ENCODE measurements at regions not wholly inside any gene's neighbourhood (a gene's known extent, or its start where the extent isn't known, plus 50 kb on each side); places are given as distances from the start of the nearest gene placed in this dataset.

GRCh38 chr7:46990761-46991160, 591.1 kb downstream of the TNS3 start:
- Mint-ChIP-seq H3K9me3 (no peaks in the 10 kb centered on the region), H3K36me3 (no peaks in the 10 kb centered on the region), H3K27me3 (ENCODE audit: low read depth in 2 of 2) (no peaks in the 10 kb centered on the region), H3K4me1 (no peaks in the 10 kb centered on the region), H3K27ac (no peak overlapping the region), H3K4me3 (no peak overlapping the region)
- no peak for DNase-seq
- intact Hi-C loops (cut with micrococcal nuclease), result no loop called here
- H3K4me3 ChIP-seq (ENCODE audit: low read length), result no peak overlapping the region
- peaks cover 2% of the 10 kb centered on the region for H3K9me3 ChIP-seq (ENCODE audit: control insufficient read depth, insufficient read depth, low read length)
- H3K27ac ChIP-seq (ENCODE audit: low read length), result no peak overlapping the region
- H3K27me3 ChIP-seq (ENCODE audit: control insufficient read depth, insufficient read depth, low read length), result no peaks in the 10 kb centered on the region
- TF ChIP-seq CTCF (IDR thresholded peaks at IDR 0.05), result no peak
- ATAC-seq, result no peak
- H3K4me1 ChIP-seq (ENCODE audit: control insufficient read depth, insufficient read depth, low read length), result no peaks in the 10 kb centered on the region
- H3K36me3 ChIP-seq (ENCODE audit: control insufficient read depth, insufficient read depth, low read length), result no peaks in the 10 kb centered on the region

- Mint-ChIP-seq H3K36me3 (no peaks in the 10 kb centered on the region), H3K4me3 (no peak overlapping the region), H3K9me3 (no peaks in the 10 kb centered on the region), H3K4me1 (no peaks in the 10 kb centered on the region), H3K27me3 (ENCODE audit: low read depth in 2 of 2) (no peaks in the 10 kb centered on the region), H3K27ac (no peak overlapping the region)
- ATAC-seq (no peak), DNase-seq (no peak)
- peaks cover 2% of the 10 kb centered on the region for H3K9me3 ChIP-seq (ENCODE audit: control insufficient read depth, insufficient read depth, low read length)
- no peaks in the 10 kb centered on the region for H3K36me3 ChIP-seq (ENCODE audit: control insufficient read depth, insufficient read depth, low read length)
- TF ChIP-seq CTCF (IDR thresholded peaks at IDR 0.05), result no peak
- no peaks in the 10 kb centered on the region for H3K4me1 ChIP-seq (ENCODE audit: control insufficient read depth, insufficient read depth, low read length)
- intact Hi-C loops (cut with micrococcal nuclease), result no loop called here
- H3K4me3 ChIP-seq (ENCODE audit: low read length), result no peak overlapping the region
- no peaks in the 10 kb centered on the region for H3K27me3 ChIP-seq (ENCODE audit: control insufficient read depth, insufficient read depth, low read length)
- no peak overlapping the region for H3K27ac ChIP-seq (ENCODE audit: low read length)
Observed at GRCh38 chr7:46989247-46989646, 592.7 kb downstream of the TNS3 start.

- no peaks in the 10 kb centered on the region for H3K36me3 ChIP-seq (ENCODE audit: control insufficient read depth, insufficient read depth, low read length)
- peaks cover 2% of the 10 kb centered on the region for H3K9me3 ChIP-seq (ENCODE audit: control insufficient read depth, insufficient read depth, low read length)
- 93% methylated on average over 6 of the region's 8 CpGs for WGBS (ENCODE audit: insufficient coverage)
- no peak overlapping the region for H3K4me3 ChIP-seq (ENCODE audit: low read length)
- H3K27me3 Mint-ChIP-seq (ENCODE audit: low read depth in 2 of 2), result no peaks in the 10 kb centered on the region
- no peak for ATAC-seq
- no peak overlapping the region for H3K4me3 Mint-ChIP-seq
- no peaks in the 10 kb centered on the region for H3K4me1 Mint-ChIP-seq
- no peak overlapping the region for H3K27ac ChIP-seq (ENCODE audit: low read length)
- no peaks in the 10 kb centered on the region for H3K36me3 Mint-ChIP-seq
- no peak for DNase-seq
- H3K27ac Mint-ChIP-seq, result no peak overlapping the region
- H3K4me1 ChIP-seq (ENCODE audit: control insufficient read depth, insufficient read depth, low read length), result no peaks in the 10 kb centered on the region
- no peak for TF ChIP-seq CTCF (IDR thresholded peaks at IDR 0.05)
- peaks cover 4% of the 10 kb centered on the region in 2 donors for H3K9me3 Mint-ChIP-seq
- H3K27me3 ChIP-seq (ENCODE audit: control insufficient read depth, insufficient read depth, low read length), result no peaks in the 10 kb centered on the region
- intact Hi-C loops (cut with micrococcal nuclease), result no loop called here
Observed at GRCh38 chr7:46982928-46983327, 599.0 kb downstream of the TNS3 start.

GRCh38 chr7:46979439-46979838, 602.5 kb downstream of the TNS3 start:
- H3K27ac Mint-ChIP-seq, result no peak overlapping the region
- Histone ChIP-seq H3K27me3 (ENCODE audit: control insufficient read depth, insufficient read depth, low read length) (no peaks in the 10 kb centered on the region), H3K4me1 (ENCODE audit: control insufficient read depth, insufficient read depth, low read length) (no peaks in the 10 kb centered on the region), H3K4me3 (ENCODE audit: low read length) (no peak overlapping the region), H3K9me3 (ENCODE audit: control insufficient read depth, insufficient read depth, low read length) (no peaks in the 10 kb centered on the region), H3K36me3 (ENCODE audit: control insufficient read depth, insufficient read depth, low read length) (no peaks in the 10 kb centered on the region), H3K27ac (ENCODE audit: low read length) (no peak overlapping the region)
- intact Hi-C loops (cut with micrococcal nuclease), result no loop called here
- DNase-seq (no peak), ATAC-seq (no peak)
- no CpG with 5 or more reads among the region's 1 CpG for WGBS (ENCODE audit: insufficient coverage)
- H3K9me3 Mint-ChIP-seq, result peaks cover 4 to 9% of the 10 kb centered on the region in 2 donors
- H3K4me3 Mint-ChIP-seq, result no peak overlapping the region
- H3K27me3 Mint-ChIP-seq (ENCODE audit: low read depth in 2 of 2), result no peaks in the 10 kb centered on the region
- no peak for TF ChIP-seq CTCF (IDR thresholded peaks at IDR 0.05)
- no peaks in the 10 kb centered on the region for H3K36me3 Mint-ChIP-seq
- no peaks in the 10 kb centered on the region for H3K4me1 Mint-ChIP-seq

Data from natural killer cell (primary cell).